ENCODE measurements at regions not wholly inside any gene's neighbourhood (a gene's known extent, or its start where the extent isn't known, plus 50 kb on each side); places are given as distances from the start of the nearest gene placed in this dataset.

GRCh38 chr7:88386665-88387156 lies 80.0 kb upstream of the STEAP4 start:
- peak; percentile 66 for ATAC-seq
- no peak for DNase-seq
- intact Hi-C loops (cut with DNase I, micrococcal nuclease): no loop called here

GRCh38 chr7:88377434-88377833 lies 70.7 kb upstream of the STEAP4 start:
- ATAC-seq: no peak
- intact Hi-C loops (cut with DNase I, micrococcal nuclease): no loop called here
- no peak for DNase-seq

- DNase-seq: no peak
- no peak for ATAC-seq
- intact Hi-C loops (cut with DNase I, micrococcal nuclease): no loop called here
Observed at GRCh38 chr7:88368686-88369085, 62.0 kb upstream of the STEAP4 start.

- intact Hi-C loops (cut with DNase I, micrococcal nuclease): no loop called here
- ATAC-seq (no peak), DNase-seq (no peak)
Observed at GRCh38 chr7:88366845-88367244, 60.2 kb upstream of the STEAP4 start.

- ATAC-seq: no peak
- intact Hi-C loops (cut with DNase I, micrococcal nuclease): no loop called here
- DNase-seq: no peak
Observed at GRCh38 chr7:88363869-88364268, 57.2 kb upstream of the STEAP4 start.

GRCh38 chr7:88363249-88363648 lies 56.6 kb upstream of the STEAP4 start:
- ATAC-seq: no peak
- no peak for DNase-seq
- intact Hi-C loops (cut with DNase I, micrococcal nuclease): no loop called here

- no peak for ATAC-seq
- DNase-seq: no peak
- intact Hi-C loops (cut with DNase I, micrococcal nuclease): no loop called here
Observed at GRCh38 chr7:88361357-88361756, 54.7 kb upstream of the STEAP4 start.

GRCh38 chr7:88358881-88359280 lies 52.2 kb upstream of the STEAP4 start:
- intact Hi-C loops (cut with DNase I, micrococcal nuclease): loop anchor here in 1 of 2 donors (10.0 kb wide), 1 partner anchor 114 kb away; no protein-coding TSS in a partner anchor

GRCh38 chr7:88358526-88358838 lies 51.8 kb upstream of the STEAP4 start:
- ATAC-seq (no peak), DNase-seq (no peak)
- intact Hi-C loops (cut with DNase I, micrococcal nuclease): loop anchor here in 1 of 2 donors (10.0 kb wide), 1 partner anchor 114 kb away; no protein-coding TSS in a partner anchor

More at GRCh38 chr7:88358881-88359280, 52.2 kb upstream of the STEAP4 start:
- no peak for ATAC-seq
- DNase-seq: no peak

GRCh38 chr7:88357781-88358525 lies 51.3 kb upstream of the STEAP4 start:
- intact Hi-C loops (cut with DNase I, micrococcal nuclease): loop anchor here in 1 of 2 donors (10.0 kb wide), 1 partner anchor 113 kb away; no protein-coding TSS in a partner anchor
- no peak for DNase-seq
- peak; percentile 87 for ATAC-seq

GRCh38 chr7:88357294-88357693 lies 50.6 kb upstream of the STEAP4 start:
- DNase-seq (peak in 1 of 2 donors; percentile 5), ATAC-seq (peak; percentile 72)
- intact Hi-C loops (cut with DNase I, micrococcal nuclease): loop anchor here in 1 of 2 donors (10.0 kb wide), 1 partner anchor 112 kb away; no protein-coding TSS in a partner anchor

All from left colon (tissue), 2 donors.